ENCODE measurements at regions not wholly inside any gene's neighbourhood (a gene's known extent, or its start where the extent isn't known, plus 50 kb on each side); places are given as distances from the start of the nearest gene placed in this dataset.

DNA sequence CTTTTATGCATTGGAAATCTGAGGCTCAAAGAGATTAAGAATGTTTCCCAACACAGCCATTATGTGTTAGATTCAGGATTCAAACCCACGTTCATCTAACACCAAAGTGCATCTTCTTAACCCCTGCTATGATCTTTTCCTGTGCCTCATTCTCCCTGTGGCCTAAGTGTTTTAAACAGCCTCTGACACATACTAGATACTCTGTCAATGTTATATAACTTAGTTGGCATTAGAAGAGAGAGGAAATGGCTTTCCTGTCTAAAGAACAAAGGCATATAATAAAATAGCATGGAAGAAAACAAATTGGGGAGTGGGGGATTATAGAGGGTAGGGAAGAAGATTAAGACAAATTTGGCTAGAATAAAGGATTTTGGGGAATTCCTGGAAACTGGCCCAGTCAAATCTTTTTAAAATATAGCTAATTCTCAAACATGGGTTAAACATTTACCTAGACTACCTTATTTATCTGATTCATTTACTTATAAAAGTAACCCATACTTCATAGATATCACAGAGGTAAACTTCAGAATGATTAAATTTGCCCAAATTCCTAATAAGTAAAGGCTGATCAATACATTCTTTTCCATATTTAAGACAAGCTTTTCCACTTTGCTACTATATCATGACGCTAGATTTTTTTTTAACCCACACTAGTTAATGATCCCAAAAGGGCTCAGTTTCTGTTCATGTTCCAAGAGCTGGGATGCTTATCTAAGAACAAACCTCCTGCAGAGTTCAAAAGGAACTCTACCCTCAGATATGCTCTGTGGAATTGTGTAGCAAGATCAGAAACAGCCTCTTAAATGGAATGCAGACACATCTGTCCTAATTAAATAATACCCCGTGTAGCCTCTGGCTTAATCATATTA is 122.9 kb upstream of the PTPRG start:
- Histone ChIP-seq H3K4me3 (ENCODE audit: low read depth, low read length, poor library complexity, severe bottlenecking) (no peak overlapping the region), H3K9me3 (ENCODE audit: low read depth, low read length, poor library complexity, severe bottlenecking) (no peaks in the 10 kb centered on the region), H3K27me3 (replicated peaks; ENCODE audit: insufficient read depth, low read depth, low read length, poor library complexity) (no peaks in the 10 kb centered on the region), H3K36me3 (ENCODE audit: insufficient read depth, low read length, poor library complexity, severe bottlenecking) (no peaks in the 10 kb centered on the region), H3K4me1 (ENCODE audit: insufficient read depth, low read length, poor library complexity, severe bottlenecking) (no peaks in the 10 kb centered on the region), H3K27ac (ENCODE audit: low read depth, low read length, poor library complexity, severe bottlenecking) (no peak overlapping the region)
- no TSS peak for BruUV-seq (replicated peaks)
- ChIA-PET CTCF (no interaction called here), POLR2A (ENCODE audit: low non-redundant PET) (no interaction called here)
- no peak for TF ChIP-seq EZH2 (IDR thresholded peaks at IDR 0.05; ENCODE audit: borderline replicate concordance, low read depth, low read length, poor library complexity, severe bottlenecking)
- TF ChIP-seq, protein P1, sequence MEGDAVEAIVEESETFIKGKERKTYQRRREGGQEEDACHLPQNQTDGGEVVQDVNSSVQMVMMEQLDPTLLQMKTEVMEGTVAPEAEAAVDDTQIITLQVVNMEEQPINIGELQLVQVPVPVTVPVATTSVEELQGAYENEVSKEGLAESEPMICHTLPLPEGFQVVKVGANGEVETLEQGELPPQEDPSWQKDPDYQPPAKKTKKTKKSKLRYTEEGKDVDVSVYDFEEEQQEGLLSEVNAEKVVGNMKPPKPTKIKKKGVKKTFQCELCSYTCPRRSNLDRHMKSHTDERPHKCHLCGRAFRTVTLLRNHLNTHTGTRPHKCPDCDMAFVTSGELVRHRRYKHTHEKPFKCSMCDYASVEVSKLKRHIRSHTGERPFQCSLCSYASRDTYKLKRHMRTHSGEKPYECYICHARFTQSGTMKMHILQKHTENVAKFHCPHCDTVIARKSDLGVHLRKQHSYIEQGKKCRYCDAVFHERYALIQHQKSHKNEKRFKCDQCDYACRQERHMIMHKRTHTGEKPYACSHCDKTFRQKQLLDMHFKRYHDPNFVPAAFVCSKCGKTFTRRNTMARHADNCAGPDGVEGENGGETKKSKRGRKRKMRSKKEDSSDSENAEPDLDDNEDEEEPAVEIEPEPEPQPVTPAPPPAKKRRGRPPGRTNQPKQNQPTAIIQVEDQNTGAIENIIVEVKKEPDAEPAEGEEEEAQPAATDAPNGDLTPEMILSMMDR (conservative IDR thresholded peaks at IDR 0.05; ENCODE audit: low read depth, low read length) = no peak
- intact Hi-C loops (cut with micrococcal nuclease; ENCODE audit: unreplicated experiment) = no loop called here
- peak; percentile 13 for DNase-seq (ENCODE audit: low spot score)

GRCh38 chr3:61439122-61439458 is 122.3 kb upstream of the PTPRG start:
- H3K27ac ChIP-seq (ENCODE audit: low read depth, low read length, poor library complexity, severe bottlenecking) = no peak overlapping the region
- H3K9me3 ChIP-seq (ENCODE audit: low read depth, low read length, poor library complexity, severe bottlenecking) = no peaks in the 10 kb centered on the region
- TF ChIP-seq, protein P1 (conservative IDR thresholded peaks at IDR 0.05; ENCODE audit: low read depth, low read length) = no peak
- TF ChIP-seq EZH2 (IDR thresholded peaks at IDR 0.05; ENCODE audit: borderline replicate concordance, low read depth, low read length, poor library complexity, severe bottlenecking) = no peak
- H3K27me3 ChIP-seq (replicated peaks; ENCODE audit: insufficient read depth, low read depth, low read length, poor library complexity) = no peaks in the 10 kb centered on the region
- DNase-seq (ENCODE audit: low spot score) = no peak
- H3K36me3 ChIP-seq (ENCODE audit: insufficient read depth, low read length, poor library complexity, severe bottlenecking) = no peaks in the 10 kb centered on the region
- intact Hi-C loops (cut with micrococcal nuclease; ENCODE audit: unreplicated experiment) = no loop called here
- CTCF ChIA-PET = no interaction called here
- POLR2A ChIA-PET (ENCODE audit: low non-redundant PET) = no interaction called here
- H3K4me1 ChIP-seq (ENCODE audit: insufficient read depth, low read length, poor library complexity, severe bottlenecking) = no peaks in the 10 kb centered on the region
- H3K4me3 ChIP-seq (ENCODE audit: low read depth, low read length, poor library complexity, severe bottlenecking) = no peak overlapping the region
- no TSS peak for BruUV-seq (replicated peaks)

DNA sequence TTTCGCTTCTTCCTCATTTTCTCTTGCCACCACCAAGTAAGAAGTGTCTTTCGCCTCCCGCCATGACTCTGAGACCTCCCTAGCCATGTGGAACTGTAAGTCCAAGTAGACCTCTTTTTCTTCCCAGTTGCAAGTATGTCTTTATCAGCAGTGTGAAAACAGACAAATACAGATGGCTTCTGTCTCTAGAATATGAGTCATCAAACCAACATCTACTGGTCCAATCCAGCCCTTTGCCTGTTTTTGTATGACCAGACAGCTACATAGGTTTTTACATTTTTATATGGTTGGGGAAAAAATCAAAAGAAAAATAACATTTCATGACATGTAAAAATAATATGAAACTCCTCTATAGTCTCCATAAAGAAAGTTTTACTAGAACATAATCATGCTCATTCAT is 118.7 kb upstream of the PTPRG start:
- ChIA-PET POLR2A (ENCODE audit: low non-redundant PET) (no interaction called here), CTCF (no interaction called here)
- TF ChIP-seq EZH2 (IDR thresholded peaks at IDR 0.05; ENCODE audit: borderline replicate concordance, low read depth, low read length, poor library complexity, severe bottlenecking) = no peak
- TF ChIP-seq, protein P1 (conservative IDR thresholded peaks at IDR 0.05; ENCODE audit: low read depth, low read length) = no peak
- Histone ChIP-seq H3K27me3 (replicated peaks; ENCODE audit: insufficient read depth, low read depth, low read length, poor library complexity) (no peaks in the 10 kb centered on the region), H3K27ac (ENCODE audit: low read depth, low read length, poor library complexity, severe bottlenecking) (no peak overlapping the region), H3K9me3 (ENCODE audit: low read depth, low read length, poor library complexity, severe bottlenecking) (no peaks in the 10 kb centered on the region), H3K36me3 (ENCODE audit: insufficient read depth, low read length, poor library complexity, severe bottlenecking) (no peaks in the 10 kb centered on the region), H3K4me3 (ENCODE audit: low read depth, low read length, poor library complexity, severe bottlenecking) (no peak overlapping the region), H3K4me1 (ENCODE audit: insufficient read depth, low read length, poor library complexity, severe bottlenecking) (no peaks in the 10 kb centered on the region)
- DNase-seq (ENCODE audit: low spot score) = no peak
- no TSS peak for BruUV-seq (replicated peaks)
- intact Hi-C loops (cut with micrococcal nuclease; ENCODE audit: unreplicated experiment) = no loop called here

All from A673 (cell line).